ENCODE measurements at regions not wholly inside any gene's neighbourhood (a gene's known extent, or its start where the extent isn't known, plus 50 kb on each side); places are given as distances from the start of the nearest gene placed in this dataset.

DNA sequence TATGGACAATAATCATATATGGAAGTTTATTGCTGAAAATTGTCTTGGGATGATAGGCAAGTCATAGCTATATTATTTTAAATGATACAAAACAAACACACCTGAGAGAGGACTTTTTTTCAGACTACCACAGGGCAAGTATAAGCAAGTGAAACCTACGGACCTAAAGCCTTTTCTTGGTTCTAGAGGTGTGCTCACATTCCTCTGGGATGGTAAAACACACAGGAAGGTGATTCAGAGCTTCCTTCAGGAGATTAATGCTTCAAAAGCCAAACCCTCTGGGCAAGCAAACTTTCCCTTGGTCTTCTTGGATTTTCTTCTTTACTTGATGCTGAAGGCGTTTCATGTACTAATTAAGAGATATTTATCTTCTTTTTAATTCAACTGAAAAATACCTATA, 60.1 kb upstream of the ACSL4 start:
- Mint-ChIP-seq H3K4me3 (ENCODE audit: unreplicated experiment) (no peak overlapping the region), H3K27ac (ENCODE audit: unreplicated experiment) (no peak overlapping the region), H3K36me3 (ENCODE audit: low read depth, unreplicated experiment) (no peaks in the 10 kb centered on the region), H3K4me1 (ENCODE audit: low read depth, unreplicated experiment) (peaks cover 2% of the 10 kb centered on the region), H3K27me3 (ENCODE audit: low read depth, unreplicated experiment) (no peaks in the 10 kb centered on the region), H3K9me3 (ENCODE audit: unreplicated experiment) (no peaks in the 10 kb centered on the region)
- Histone ChIP-seq H3K9ac (ENCODE audit: low read length) (no peak overlapping the region), H2AFZ (ENCODE audit: low read depth, low read length) (no peak overlapping the region), H3K4me3 (ENCODE audit: insufficient read depth, low read depth, low read length) (no peak overlapping the region), H3K27ac (ENCODE audit: low read depth, low read length) (no peak overlapping the region), H3K79me2 (ENCODE audit: insufficient read depth, low read length) (no peaks in the 10 kb centered on the region), H3K4me1 (ENCODE audit: insufficient read depth, low read length) (no peaks in the 10 kb centered on the region), H3K36me3 (ENCODE audit: insufficient read depth, low read length) (no peaks in the 10 kb centered on the region), H4K20me1 (ENCODE audit: insufficient read depth, low read length) (no peaks in the 10 kb centered on the region), H3K27me3 (ENCODE audit: insufficient read depth, low read length) (no peaks in the 10 kb centered on the region), H3K4me2 (ENCODE audit: low read length) (no peak overlapping the region), H3K9me3 (ENCODE audit: insufficient read depth, low read depth, low read length) (no peaks in the 10 kb centered on the region)
- TF ChIP-seq, protein P1, sequence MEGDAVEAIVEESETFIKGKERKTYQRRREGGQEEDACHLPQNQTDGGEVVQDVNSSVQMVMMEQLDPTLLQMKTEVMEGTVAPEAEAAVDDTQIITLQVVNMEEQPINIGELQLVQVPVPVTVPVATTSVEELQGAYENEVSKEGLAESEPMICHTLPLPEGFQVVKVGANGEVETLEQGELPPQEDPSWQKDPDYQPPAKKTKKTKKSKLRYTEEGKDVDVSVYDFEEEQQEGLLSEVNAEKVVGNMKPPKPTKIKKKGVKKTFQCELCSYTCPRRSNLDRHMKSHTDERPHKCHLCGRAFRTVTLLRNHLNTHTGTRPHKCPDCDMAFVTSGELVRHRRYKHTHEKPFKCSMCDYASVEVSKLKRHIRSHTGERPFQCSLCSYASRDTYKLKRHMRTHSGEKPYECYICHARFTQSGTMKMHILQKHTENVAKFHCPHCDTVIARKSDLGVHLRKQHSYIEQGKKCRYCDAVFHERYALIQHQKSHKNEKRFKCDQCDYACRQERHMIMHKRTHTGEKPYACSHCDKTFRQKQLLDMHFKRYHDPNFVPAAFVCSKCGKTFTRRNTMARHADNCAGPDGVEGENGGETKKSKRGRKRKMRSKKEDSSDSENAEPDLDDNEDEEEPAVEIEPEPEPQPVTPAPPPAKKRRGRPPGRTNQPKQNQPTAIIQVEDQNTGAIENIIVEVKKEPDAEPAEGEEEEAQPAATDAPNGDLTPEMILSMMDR (IDR thresholded peaks at IDR 0.05; ENCODE audit: insufficient read depth, low read depth, low read length), result no peak
- TF ChIP-seq EZH2 (IDR thresholded peaks at IDR 0.05; ENCODE audit: insufficient read depth, low read length), result no peak
- DNase-seq (ENCODE audit: low read depth), result no peak
- FAIRE-seq, result no peak

DNA sequence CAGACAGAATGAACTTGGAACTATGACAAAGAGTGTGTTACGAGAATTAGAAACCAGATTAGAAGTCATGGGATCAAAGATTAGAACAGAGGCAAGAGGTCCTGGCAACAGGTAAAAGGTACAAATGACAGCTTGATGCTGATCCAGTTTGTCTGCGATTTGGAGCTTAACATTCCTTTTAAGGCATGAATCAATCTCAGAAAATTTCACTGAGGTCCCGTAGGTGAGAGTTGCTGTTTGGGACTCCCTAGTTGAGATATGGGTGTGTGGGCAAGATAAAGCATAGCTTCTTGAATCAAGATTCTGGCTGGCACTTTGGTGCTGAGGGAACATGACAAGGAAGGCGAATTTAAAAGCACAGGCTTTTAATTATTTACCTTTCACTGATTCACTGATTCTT, 62.6 kb upstream of the ACSL4 start:
- DNase-seq (ENCODE audit: low read depth) (no peak), FAIRE-seq (no peak)
- no peak overlapping the region for H3K9ac ChIP-seq (ENCODE audit: low read length)
- no peaks in the 10 kb centered on the region for H3K27me3 ChIP-seq (ENCODE audit: insufficient read depth, low read length)
- H3K27ac ChIP-seq (ENCODE audit: low read depth, low read length), result no peak overlapping the region
- Mint-ChIP-seq H3K36me3 (ENCODE audit: low read depth, unreplicated experiment) (no peaks in the 10 kb centered on the region), H3K4me3 (ENCODE audit: unreplicated experiment) (no peak overlapping the region), H3K27ac (ENCODE audit: unreplicated experiment) (no peak overlapping the region), H3K27me3 (ENCODE audit: low read depth, unreplicated experiment) (no peaks in the 10 kb centered on the region), H3K9me3 (ENCODE audit: unreplicated experiment) (no peaks in the 10 kb centered on the region), H3K4me1 (ENCODE audit: low read depth, unreplicated experiment) (peaks cover 2% of the 10 kb centered on the region)
- TF ChIP-seq EZH2 (IDR thresholded peaks at IDR 0.05; ENCODE audit: insufficient read depth, low read length), result no peak
- H3K4me2 ChIP-seq (ENCODE audit: low read length), result no peak overlapping the region
- no peaks in the 10 kb centered on the region for H4K20me1 ChIP-seq (ENCODE audit: insufficient read depth, low read length)
- H3K79me2 ChIP-seq (ENCODE audit: insufficient read depth, low read length), result no peaks in the 10 kb centered on the region
- H3K36me3 ChIP-seq (ENCODE audit: insufficient read depth, low read length), result no peaks in the 10 kb centered on the region
- H3K9me3 ChIP-seq (ENCODE audit: insufficient read depth, low read depth, low read length), result no peaks in the 10 kb centered on the region
- no peak overlapping the region for H2AFZ ChIP-seq (ENCODE audit: low read depth, low read length)
- H3K4me3 ChIP-seq (ENCODE audit: insufficient read depth, low read depth, low read length), result no peak overlapping the region
- H3K4me1 ChIP-seq (ENCODE audit: insufficient read depth, low read length), result no peaks in the 10 kb centered on the region

DNA sequence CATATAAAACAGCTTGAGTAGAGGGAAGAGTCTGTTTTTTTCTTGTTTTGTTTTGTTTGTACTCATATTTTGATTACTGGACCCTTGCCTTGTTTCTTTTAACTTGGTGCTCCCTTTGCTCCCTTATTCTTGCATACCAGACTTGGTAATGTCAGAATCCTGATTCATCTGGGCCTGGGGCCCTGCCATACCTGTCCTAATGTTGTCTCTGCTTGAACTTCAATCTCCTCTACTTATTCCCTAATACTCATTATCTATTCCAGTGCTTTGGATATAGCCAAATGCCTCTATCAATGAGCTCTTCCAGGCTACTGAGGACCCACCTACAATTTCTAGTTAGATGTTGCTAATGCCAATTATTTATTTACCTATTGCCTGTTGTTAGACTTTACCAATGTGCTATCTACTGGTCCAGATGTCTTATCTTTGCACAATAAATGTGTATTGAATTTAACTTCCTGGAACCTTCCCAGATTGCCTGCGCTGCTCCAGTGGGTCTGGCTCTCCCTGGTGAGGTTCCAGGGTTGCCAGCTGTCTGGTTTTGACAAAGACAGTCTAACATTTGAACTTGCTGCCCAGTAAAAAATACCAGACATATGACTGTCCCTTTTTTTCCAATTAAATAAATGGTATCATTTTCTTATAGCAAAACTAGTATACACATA, 64.4 kb upstream of the ACSL4 start:
- Mint-ChIP-seq H3K4me1 (ENCODE audit: low read depth, unreplicated experiment) (peaks cover 2% of the 10 kb centered on the region), H3K27me3 (ENCODE audit: low read depth, unreplicated experiment) (no peaks in the 10 kb centered on the region), H3K4me3 (ENCODE audit: unreplicated experiment) (no peak overlapping the region), H3K9me3 (ENCODE audit: unreplicated experiment) (no peaks in the 10 kb centered on the region), H3K36me3 (ENCODE audit: low read depth, unreplicated experiment) (no peaks in the 10 kb centered on the region), H3K27ac (ENCODE audit: unreplicated experiment) (no peak overlapping the region)
- FAIRE-seq, result no peak
- H3K4me2 ChIP-seq (ENCODE audit: low read length), result no peak overlapping the region
- H3K4me1 ChIP-seq (ENCODE audit: insufficient read depth, low read length), result no peaks in the 10 kb centered on the region
- no peak overlapping the region for H3K9ac ChIP-seq (ENCODE audit: low read length)
- H3K27ac ChIP-seq (ENCODE audit: low read depth, low read length), result no peak overlapping the region
- no peak overlapping the region for H2AFZ ChIP-seq (ENCODE audit: low read depth, low read length)
- TF ChIP-seq, protein P1 (IDR thresholded peaks at IDR 0.05; ENCODE audit: insufficient read depth, low read depth, low read length), result no peak
- no peak for TF ChIP-seq EZH2 (IDR thresholded peaks at IDR 0.05; ENCODE audit: insufficient read depth, low read length)
- H3K27me3 ChIP-seq (ENCODE audit: insufficient read depth, low read length), result no peaks in the 10 kb centered on the region
- no peaks in the 10 kb centered on the region for H3K79me2 ChIP-seq (ENCODE audit: insufficient read depth, low read length)
- no peak overlapping the region for H3K4me3 ChIP-seq (ENCODE audit: insufficient read depth, low read depth, low read length)
- no peak for DNase-seq (ENCODE audit: low read depth)
- no peaks in the 10 kb centered on the region for H4K20me1 ChIP-seq (ENCODE audit: insufficient read depth, low read length)
- no peaks in the 10 kb centered on the region for H3K36me3 ChIP-seq (ENCODE audit: insufficient read depth, low read length)
- no peaks in the 10 kb centered on the region for H3K9me3 ChIP-seq (ENCODE audit: insufficient read depth, low read depth, low read length)
